ENCODE measurements at regions not wholly inside any gene's neighbourhood (a gene's known extent, or its start where the extent isn't known, plus 50 kb on each side); places are given as distances from the start of the nearest gene placed in this dataset.
A peak's percentile ranks its signal among the peaks of the same experiment; 100 is the strongest.

DNA sequence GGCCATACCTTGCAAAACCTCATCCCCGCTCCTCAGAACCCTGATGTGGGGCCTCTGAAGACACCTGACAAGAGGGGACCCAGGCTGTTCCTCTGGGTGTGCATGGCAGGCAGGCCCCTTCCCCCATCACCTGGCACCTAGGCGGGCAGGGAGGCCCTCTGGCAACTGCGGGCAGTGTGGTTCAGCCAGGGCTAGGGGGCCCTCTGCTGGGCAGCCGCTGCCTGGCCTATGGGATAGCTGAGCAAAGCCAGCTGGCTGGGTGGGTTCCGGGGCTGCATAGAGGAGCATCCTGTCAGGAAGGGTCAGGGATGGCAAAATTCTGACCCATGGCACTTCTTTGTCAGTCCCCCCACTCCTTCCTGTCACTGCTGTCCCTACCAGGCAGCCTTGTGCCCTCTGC is 228.7 kb upstream of the ASIC2 start:
- TF ChIP-seq, protein P1, sequence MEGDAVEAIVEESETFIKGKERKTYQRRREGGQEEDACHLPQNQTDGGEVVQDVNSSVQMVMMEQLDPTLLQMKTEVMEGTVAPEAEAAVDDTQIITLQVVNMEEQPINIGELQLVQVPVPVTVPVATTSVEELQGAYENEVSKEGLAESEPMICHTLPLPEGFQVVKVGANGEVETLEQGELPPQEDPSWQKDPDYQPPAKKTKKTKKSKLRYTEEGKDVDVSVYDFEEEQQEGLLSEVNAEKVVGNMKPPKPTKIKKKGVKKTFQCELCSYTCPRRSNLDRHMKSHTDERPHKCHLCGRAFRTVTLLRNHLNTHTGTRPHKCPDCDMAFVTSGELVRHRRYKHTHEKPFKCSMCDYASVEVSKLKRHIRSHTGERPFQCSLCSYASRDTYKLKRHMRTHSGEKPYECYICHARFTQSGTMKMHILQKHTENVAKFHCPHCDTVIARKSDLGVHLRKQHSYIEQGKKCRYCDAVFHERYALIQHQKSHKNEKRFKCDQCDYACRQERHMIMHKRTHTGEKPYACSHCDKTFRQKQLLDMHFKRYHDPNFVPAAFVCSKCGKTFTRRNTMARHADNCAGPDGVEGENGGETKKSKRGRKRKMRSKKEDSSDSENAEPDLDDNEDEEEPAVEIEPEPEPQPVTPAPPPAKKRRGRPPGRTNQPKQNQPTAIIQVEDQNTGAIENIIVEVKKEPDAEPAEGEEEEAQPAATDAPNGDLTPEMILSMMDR (IDR thresholded peaks at IDR 0.05; ENCODE audit: low read length) = peak; percentile 15; the same call in 1 of the 2 replicates
- no peak for TF ChIP-seq EZH2phosphoT487 (IDR thresholded peaks at IDR 0.05; ENCODE audit: low read length)

Data from MM.1S (cell line).